ENCODE measurements at regions not wholly inside any gene's neighbourhood (a gene's known extent, or its start where the extent isn't known, plus 50 kb on each side); places are given as distances from the start of the nearest gene placed in this dataset.

- WGBS (ENCODE audit: low lambda C conversion rate), result 73% methylated on average over 7 of the region's 11 CpGs
- Histone ChIP-seq H3K9me2 (no peaks in the 10 kb centered on the region), H3K79me2 (ENCODE audit: insufficient read depth) (no peaks in the 10 kb centered on the region), H3K36me3 (replicated peaks in 1 of 2; ENCODE audit: control insufficient read depth in 1 of 2, insufficient read depth in 2 of 2, low read length in 1 of 2) (no peaks in the 10 kb centered on the region), H3K4me2 (no peak overlapping the region), H3F3A (replicated peaks; ENCODE audit: insufficient read depth) (no peaks in the 10 kb centered on the region), H3K27me3 (ENCODE audit: insufficient read depth) (no peaks in the 10 kb centered on the region), H2AFZ (ENCODE audit: low read depth) (no peak overlapping the region), H4K20me1 (ENCODE audit: insufficient read depth) (no peaks in the 10 kb centered on the region), H3K4me3 (ENCODE audit: low read depth in 2 of 2, low read length in 1 of 2) (no peak overlapping the region), H3K9ac (no peak overlapping the region), H3K4me1 (ENCODE audit: control insufficient read depth in 1 of 2, insufficient read depth in 2 of 2, low read depth in 1 of 2, low read length in 1 of 2) (no peaks in the 10 kb centered on the region), H3K27ac (ENCODE audit: low read depth in 2 of 2, low read length in 1 of 2) (no peak overlapping the region), H3K9me3 (no peaks in the 10 kb centered on the region)
- DNase-seq, result no peak
- CTCF ChIA-PET, result no interaction called here
- POLR2A ChIA-PET, result no interaction called here
- no peak for TF ChIP-seq MEF2A (IDR thresholded peaks at IDR 0.05; ENCODE audit: borderline replicate concordance, low read depth)
- TF ChIP-seq ELF1 (IDR thresholded peaks at IDR 0.05), result no peak
- no peak for TF ChIP-seq RXRA (IDR thresholded peaks at IDR 0.05; ENCODE audit: borderline replicate concordance, low read depth)
- TF ChIP-seq TEAD4 (IDR thresholded peaks at IDR 0.05; ENCODE audit: borderline replicate concordance, insufficient read depth), result no peak
- TF ChIP-seq GABPA (IDR thresholded peaks at IDR 0.05; ENCODE audit: low read depth), result no peak
- TF ChIP-seq REST (IDR thresholded peaks at IDR 0.05; ENCODE audit: low read depth, low read length), result no peak
- TF ChIP-seq EZH2phosphoT487 (IDR thresholded peaks at IDR 0.05; ENCODE audit: borderline replicate concordance, low read depth), result no peak
- TF ChIP-seq EP300 (IDR thresholded peaks at IDR 0.05; ENCODE audit: borderline replicate concordance in 1 of 2, low read depth in 1 of 2, low read length in 1 of 2), result no peak
- TF ChIP-seq FOSL2 (IDR thresholded peaks at IDR 0.05; ENCODE audit: borderline replicate concordance, low read depth), result no peak
- no peak for TF ChIP-seq SMC3 (IDR thresholded peaks at IDR 0.05; ENCODE audit: low read depth, low read length)
- TF ChIP-seq JUND (IDR thresholded peaks at IDR 0.05), result no peak
- no peak for TF ChIP-seq CTCF (IDR thresholded peaks at IDR 0.05)
- no peak for TF ChIP-seq SIN3A (IDR thresholded peaks at IDR 0.05; ENCODE audit: borderline replicate concordance, low read depth, low read length)
These were observed 121.3 kb upstream of the NXPH2 start for GRCh38 chr2:138901530-138901929.

GRCh38 chr2:138898855-138899254, 118.7 kb upstream of the NXPH2 start:
- H3K4me3 ChIP-seq (ENCODE audit: low read depth in 2 of 2, low read length in 1 of 2), result no peak overlapping the region
- H3F3A ChIP-seq (replicated peaks; ENCODE audit: insufficient read depth), result no peaks in the 10 kb centered on the region
- no peaks in the 10 kb centered on the region for H3K9me2 ChIP-seq
- ChIA-PET CTCF (interaction anchor here (1.3 kb wide), 1 partner anchor 22 kb away, joined by 3 read pairs; no protein-coding TSS in a partner anchor), POLR2A (no interaction called here)
- no peaks in the 10 kb centered on the region for H3K79me2 ChIP-seq (ENCODE audit: insufficient read depth)
- H3K27me3 ChIP-seq (ENCODE audit: insufficient read depth), result no peaks in the 10 kb centered on the region
- no peak overlapping the region for H3K9ac ChIP-seq
- H3K36me3 ChIP-seq (replicated peaks in 1 of 2; ENCODE audit: control insufficient read depth in 1 of 2, insufficient read depth in 2 of 2, low read length in 1 of 2), result no peaks in the 10 kb centered on the region
- no peak overlapping the region for H3K4me2 ChIP-seq
- H3K9me3 ChIP-seq, result no peaks in the 10 kb centered on the region
- H3K27ac ChIP-seq (ENCODE audit: low read depth in 2 of 2, low read length in 1 of 2), result no peak overlapping the region
- no peaks in the 10 kb centered on the region for H4K20me1 ChIP-seq (ENCODE audit: insufficient read depth)
- no peak for DNase-seq
- no peaks in the 10 kb centered on the region for H3K4me1 ChIP-seq (ENCODE audit: control insufficient read depth in 1 of 2, insufficient read depth in 2 of 2, low read depth in 1 of 2, low read length in 1 of 2)
- H2AFZ ChIP-seq (ENCODE audit: low read depth), result no peak overlapping the region
- TF ChIP-seq MAX (IDR thresholded peaks at IDR 0.05; ENCODE audit: low read depth) (no peak), NFIC (IDR thresholded peaks at IDR 0.05; ENCODE audit: borderline replicate concordance) (no peak), TEAD4 (IDR thresholded peaks at IDR 0.05; ENCODE audit: borderline replicate concordance, insufficient read depth) (no peak), EP300 (IDR thresholded peaks at IDR 0.05; ENCODE audit: borderline replicate concordance in 1 of 2, low read depth in 1 of 2, low read length in 1 of 2) (no peak), GATA2 (CRISPR knock-in tag; IDR thresholded peaks at IDR 0.05) (no peak), TCF12 (IDR thresholded peaks at IDR 0.05) (no peak), NRF1 (IDR thresholded peaks at IDR 0.05; ENCODE audit: low read depth, low read length) (no peak), RFX5 (IDR thresholded peaks at IDR 0.05; ENCODE audit: low read length) (no peak), USF2 (IDR thresholded peaks at IDR 0.05; ENCODE audit: borderline replicate concordance, low read depth, low read length) (no peak), USF1 (IDR thresholded peaks at IDR 0.05; ENCODE audit: borderline replicate concordance, low read depth) (no peak), MXI1 (IDR thresholded peaks at IDR 0.05; ENCODE audit: low read depth, low read length) (no peak), FOSL2 (IDR thresholded peaks at IDR 0.05; ENCODE audit: borderline replicate concordance, low read depth) (no peak), SMC3 (IDR thresholded peaks at IDR 0.05; ENCODE audit: low read depth, low read length) (no peak)

Measured in SK-N-SH (cell line).